ENCODE measurements at regions not wholly inside any gene's neighbourhood (a gene's known extent, or its start where the extent isn't known, plus 50 kb on each side); places are given as distances from the start of the nearest gene placed in this dataset.

DNA sequence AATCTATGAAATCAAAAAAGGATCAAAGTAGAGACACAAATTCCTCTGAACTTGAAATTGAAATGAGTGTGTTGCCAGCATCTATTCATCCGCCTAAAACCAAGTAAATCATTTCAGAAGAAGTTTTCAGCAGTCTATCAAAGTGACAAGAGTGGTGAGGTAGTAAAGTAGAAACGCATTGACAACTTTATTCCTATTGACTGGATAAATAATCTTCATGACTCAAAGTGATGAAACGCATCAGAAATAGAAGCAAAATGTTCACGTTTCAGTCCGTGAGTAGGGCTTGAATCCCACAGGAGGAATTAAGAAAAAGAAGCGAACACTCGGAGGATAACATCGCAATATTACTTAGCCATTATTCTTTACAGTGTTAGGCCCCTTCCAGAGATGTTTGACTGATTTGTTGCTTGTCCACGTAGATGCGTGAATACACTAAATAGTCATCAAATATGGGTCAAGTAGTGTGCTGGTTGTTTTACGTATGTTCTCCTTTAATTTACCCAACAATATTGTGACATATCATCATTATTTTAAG, 314.4 kb downstream of the PLK2 start:
- DNase-seq: no peak

GRCh38 chr5:58143727-58144126, 316.2 kb downstream of the PLK2 start:
- no peak for DNase-seq

- no peak for DNase-seq
These were observed 316.7 kb downstream of the PLK2 start for GRCh38 chr5:58143181-58143580.

- DNase-seq: no peak
These were observed 321.1 kb downstream of the PLK2 start for GRCh38 chr5:58138791-58139190.

- DNase-seq: no peak
These were observed 323.5 kb downstream of the PLK2 start for GRCh38 chr5:58136406-58136805.

GRCh38 chr5:58135571-58136335, 324.1 kb downstream of the PLK2 start:
- no peak for DNase-seq

DNA sequence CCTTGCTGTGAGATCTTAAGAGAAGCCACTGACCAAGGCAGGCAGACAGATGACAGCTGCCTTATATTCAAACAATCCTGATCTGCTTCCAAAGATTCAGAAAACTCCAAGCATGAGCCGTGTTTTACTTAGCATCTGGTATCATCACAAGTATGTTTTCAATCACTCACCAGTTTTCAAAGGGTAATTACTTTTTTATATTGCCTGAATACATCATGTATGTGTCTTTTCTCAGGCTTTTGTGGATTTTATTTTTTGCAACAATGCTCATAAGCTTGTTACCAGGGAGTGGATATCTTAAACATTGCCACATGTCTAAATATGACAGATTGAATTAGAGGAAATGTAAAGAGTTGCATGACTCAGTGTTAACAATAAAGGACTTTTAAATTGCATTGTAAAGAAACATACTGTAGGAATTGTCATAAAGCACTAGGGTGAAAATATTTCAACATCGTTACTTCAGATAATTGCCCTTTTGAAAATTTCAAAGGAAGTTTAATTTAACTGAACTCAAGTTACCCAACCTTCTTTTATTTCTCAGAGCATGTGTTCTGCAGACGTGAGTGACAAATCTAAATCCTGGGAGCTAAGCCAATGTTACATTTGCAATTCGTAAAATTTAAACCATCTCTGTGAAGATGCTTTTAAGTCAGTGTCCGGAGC, 326.1 kb downstream of the PLK2 start:
- DNase-seq: no peak

- no peak for DNase-seq
These were observed 326.7 kb downstream of the PLK2 start for GRCh38 chr5:58133216-58133615.

DNA sequence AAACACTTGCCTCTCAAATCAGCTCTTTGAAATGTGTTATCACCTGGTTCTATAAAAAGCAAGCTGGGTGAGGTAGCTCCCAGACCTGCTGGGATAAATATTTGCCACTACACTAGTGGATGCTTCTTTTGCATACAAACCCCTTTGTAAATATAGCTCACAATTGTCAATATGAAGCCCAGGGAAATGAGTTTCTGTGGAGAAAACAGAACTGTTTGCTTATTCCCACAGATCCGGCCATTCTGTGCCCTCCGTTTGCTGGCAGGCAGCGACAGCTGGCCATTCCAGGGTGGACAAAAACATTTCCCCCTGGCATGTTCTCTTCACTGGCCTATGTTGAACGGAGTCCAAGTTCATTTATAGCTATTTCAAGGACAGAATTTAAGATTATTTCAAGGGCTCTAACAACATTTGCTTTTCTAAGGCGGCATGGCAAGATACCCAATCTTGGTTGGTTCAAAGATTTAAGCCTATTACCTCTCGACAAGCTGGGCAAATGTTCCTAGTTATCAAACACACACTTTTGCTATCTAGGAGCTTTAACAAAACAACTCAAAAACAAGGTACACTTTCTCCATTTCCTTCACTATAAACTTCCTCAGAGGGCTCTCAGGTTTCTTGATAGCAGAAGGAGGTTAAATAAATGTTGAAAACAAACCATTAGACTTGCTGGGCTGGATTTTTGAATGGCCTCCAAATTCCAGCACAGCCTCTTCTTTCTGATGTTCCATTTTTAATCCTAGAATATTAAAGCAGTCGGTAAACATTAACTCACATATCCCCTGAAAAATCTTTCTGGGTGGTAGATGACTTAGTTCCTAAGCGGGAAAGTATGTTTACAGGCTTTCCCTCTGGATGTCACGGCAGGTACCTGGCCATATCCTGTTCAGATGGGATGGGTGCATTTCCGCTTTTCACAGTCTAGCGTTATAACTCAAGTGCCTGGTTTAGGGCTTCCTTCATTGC, 332.3 kb downstream of the PLK2 start:
- DNase-seq: no peak

GRCh38 chr5:58123501-58123900, 336.4 kb downstream of the PLK2 start:
- DNase-seq: no peak

DNA sequence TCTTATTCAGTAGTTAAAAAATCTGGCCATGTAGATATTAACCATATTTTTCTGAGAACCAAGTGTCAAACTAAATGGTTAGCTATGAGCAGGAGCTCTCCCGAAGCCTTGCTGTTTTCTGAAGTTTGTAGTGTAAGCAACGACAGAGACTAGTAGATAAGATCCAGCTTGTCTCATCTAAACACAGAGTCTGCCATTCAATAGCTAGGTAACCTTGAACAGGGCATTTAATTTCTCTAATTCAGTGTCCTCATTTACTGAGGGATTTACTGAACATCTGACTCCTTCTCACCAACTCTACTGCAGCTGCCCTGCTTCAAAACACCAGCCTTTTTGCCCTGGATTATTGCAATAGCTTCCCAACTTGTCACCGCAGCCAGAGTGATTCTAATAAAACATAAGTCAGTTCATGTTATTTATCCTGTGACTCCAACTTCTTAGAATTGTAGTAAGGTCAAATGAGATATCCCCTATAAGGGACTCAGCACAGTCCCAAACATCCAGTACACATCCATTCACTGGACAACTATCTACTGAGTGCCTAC, 337.0 kb downstream of the PLK2 start:
- DNase-seq: no peak

DNA sequence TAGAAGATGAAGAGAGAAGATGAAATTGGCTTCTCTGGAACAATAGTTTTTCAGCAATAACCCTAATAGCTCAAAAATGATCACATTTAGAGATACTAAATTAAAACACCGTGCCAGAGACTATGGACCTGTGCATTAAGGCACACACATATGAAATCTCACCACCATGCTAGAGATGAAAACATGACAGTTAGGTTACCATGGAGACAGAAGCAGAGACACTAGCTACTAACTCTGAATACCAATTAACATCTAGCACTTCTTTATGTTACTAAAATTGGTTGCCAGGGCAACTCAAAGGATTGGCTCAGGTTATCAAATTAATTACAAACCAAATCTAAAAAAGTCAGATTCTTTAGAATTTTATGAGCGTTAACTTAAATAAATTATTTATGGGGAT, 337.7 kb downstream of the PLK2 start:
- no peak for DNase-seq

DNA sequence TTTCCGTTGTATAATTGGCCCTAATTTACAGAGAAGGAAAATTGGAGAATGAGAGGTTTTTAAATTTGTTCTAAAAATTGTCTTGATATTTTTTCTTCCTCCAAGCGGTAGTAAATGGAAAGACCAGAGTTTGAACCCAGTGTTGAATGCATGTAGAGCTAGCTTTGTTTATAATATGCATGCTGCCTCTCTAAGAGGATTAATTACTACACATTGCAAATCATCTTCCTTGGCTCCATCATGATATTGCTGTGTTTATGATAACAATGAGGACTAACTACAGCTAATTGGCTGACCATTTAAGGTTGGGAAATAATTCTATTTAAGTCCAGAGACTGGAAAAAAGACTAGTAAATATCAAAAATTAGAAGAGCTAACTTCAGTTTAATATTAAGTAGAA, 338.5 kb downstream of the PLK2 start:
- no peak for DNase-seq

DNA sequence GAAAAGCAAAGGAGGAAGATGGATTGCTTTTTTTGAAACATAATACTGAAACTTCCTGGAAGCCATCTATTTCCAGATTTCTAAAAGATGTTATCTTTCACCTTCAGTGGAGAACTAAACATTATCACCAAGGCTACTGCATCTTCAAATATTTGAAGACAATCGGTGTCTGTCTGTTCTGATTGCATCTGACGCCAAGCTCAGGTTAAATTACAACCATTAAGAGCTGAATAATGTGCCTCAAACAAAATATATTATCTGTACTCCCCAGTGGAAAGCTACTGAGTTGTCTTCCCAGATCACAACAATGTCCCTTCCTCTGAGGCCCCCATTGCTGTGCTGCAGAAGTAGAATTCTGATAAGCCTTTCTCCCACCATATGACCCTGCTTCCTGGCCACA, 342.3 kb downstream of the PLK2 start:
- DNase-seq: no peak

GRCh38 chr5:58116346-58116745, 343.5 kb downstream of the PLK2 start:
- no peak for DNase-seq

DNA sequence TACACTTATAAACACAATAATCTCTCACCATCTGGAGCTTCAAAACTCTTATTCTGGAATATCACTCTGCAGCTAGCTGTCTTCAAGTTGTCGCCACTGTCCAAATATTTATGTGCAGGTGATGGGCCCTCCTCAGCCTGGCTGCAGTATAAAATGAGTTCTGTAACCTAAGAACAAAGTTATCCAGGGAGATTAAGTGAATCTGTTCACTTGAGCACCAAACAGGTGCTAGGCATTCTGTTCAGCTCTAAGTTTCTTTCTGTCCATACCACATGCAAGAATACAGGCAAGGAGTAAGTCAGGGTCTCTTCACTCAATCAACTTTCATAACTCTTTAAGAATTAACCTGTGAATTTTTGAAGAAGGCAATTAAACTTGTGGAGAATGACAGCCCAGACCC, 344.1 kb downstream of the PLK2 start:
- DNase-seq: no peak

- DNase-seq: no peak
These were observed 345.6 kb downstream of the PLK2 start for GRCh38 chr5:58114324-58114723.

GRCh38 chr5:58113172-58113571, 346.7 kb downstream of the PLK2 start:
- no peak for DNase-seq

GRCh38 chr5:58108511-58108910, 351.4 kb downstream of the PLK2 start:
- no peak for DNase-seq

DNA sequence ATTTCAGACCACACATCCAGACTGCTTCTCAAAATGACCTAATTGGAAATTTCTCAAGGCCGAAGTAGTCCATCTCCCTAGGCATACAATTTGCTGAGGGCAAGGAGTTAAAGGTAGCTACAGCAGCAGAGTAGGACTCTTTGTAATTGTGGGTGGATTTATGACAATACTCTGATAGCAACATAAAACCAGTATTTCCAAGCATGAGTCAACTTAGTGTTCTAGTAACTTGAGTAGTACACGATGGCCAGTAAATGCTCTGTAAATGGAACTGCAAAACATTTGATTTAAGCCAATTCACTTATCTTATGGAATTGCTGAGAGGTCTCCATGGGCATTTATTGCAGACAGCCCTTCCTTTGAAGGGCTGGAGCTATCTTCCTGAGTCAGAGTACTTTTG, 352.2 kb downstream of the PLK2 start:
- DNase-seq: no peak

DNA sequence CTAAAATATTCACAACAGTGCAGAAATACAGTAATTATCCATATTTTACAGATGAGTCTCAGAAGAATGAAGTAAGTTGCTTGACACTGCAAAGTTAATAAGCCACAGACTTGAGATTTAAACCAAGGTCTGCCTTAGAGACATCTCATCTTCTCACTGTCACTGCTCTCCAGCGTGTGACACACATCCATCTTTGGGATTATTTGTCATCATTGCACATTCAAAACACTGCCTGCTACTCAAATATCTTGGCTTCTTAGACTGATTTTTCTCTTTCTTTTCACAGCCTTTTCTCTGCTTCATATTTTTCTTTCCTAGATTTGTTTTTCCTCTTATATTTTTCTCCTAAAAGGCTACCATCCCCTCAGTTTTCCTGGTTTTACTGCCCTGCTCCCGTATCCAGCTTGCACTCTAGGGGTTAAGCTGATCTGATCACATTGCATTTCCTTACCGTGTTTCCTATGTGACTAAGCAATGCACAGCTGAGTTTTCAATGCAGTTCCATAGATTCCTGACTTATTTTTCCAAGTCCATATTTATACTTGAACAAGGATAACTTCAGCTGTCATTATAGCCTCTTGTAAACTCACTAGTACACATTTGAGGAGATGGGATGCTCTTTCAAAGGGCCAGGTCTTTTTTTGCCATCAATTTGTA, 353.0 kb downstream of the PLK2 start:
- DNase-seq: no peak

GRCh38 chr5:58105836-58106235, 354.1 kb downstream of the PLK2 start:
- DNase-seq: no peak
